ENCODE measurements at regions not wholly inside any gene's neighbourhood (a gene's known extent, or its start where the extent isn't known, plus 50 kb on each side); places are given as distances from the start of the nearest gene placed in this dataset.

DNA sequence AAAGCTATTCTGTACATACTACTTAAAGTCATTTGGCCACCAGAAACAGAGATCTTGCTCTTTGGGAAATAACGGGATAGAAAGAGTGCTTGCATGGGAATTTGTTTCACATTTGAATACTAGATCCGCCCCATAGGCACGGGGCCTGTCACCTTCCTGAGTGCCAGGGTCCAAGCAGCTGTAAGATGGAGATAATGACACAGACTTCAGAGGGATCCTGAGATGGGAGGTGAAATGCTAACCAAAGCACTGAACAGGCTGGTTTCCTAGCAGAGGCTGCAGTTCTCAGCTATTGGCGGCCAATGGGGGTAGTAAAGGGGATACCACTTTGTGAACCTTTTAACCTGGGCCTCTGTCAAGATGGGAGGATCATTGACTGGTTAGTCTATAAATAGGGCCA is 225.4 kb downstream of the IRF8 start:
- Histone ChIP-seq H3K14ac (ENCODE audit: low read length) (no peak overlapping the region), H3K4ac (ENCODE audit: low read length) (no peak overlapping the region), H3K9me3 (replicated peaks in 1 of 2; ENCODE audit: control insufficient read depth in 2 of 2, insufficient read depth in 1 of 2, low read depth in 1 of 2, low read length in 2 of 2) (peaks cover 0 to 3% of the 10 kb centered on the region in 2 donors), H3K9ac (ENCODE audit: low read depth, low read length, poor library complexity) (no peak overlapping the region), H3K4me1 (ENCODE audit: control insufficient read depth in 2 of 2, insufficient read depth in 1 of 2, low read depth in 1 of 2, low read length in 2 of 2) (no peaks in the 10 kb centered on the region), H2BK15ac (ENCODE audit: low read length) (no peak overlapping the region), H3K4me3 (ENCODE audit: low read length in 2 of 2) (no peak overlapping the region), H4K91ac (ENCODE audit: low read depth, low read length, poor library complexity) (no peak overlapping the region), H2BK5ac (ENCODE audit: low read length) (no peak overlapping the region), H3K27ac (replicated peaks; ENCODE audit: low read length) (no peak overlapping the region), H3K36me3 (replicated peaks in 1 of 2; ENCODE audit: control insufficient read depth in 2 of 2, insufficient read depth in 2 of 2, low read length in 2 of 2) (no peaks in the 10 kb centered on the region), H2AK5ac (ENCODE audit: low read depth, low read length) (no peak overlapping the region), H2BK12ac (ENCODE audit: low read length) (no peak overlapping the region), H3K18ac (ENCODE audit: low read length) (no peak overlapping the region), H4K8ac (ENCODE audit: low read depth, low read length) (no peak overlapping the region), H2AFZ (ENCODE audit: low read length) (no peak overlapping the region), H3K23ac (ENCODE audit: low read depth, low read length, poor library complexity) (no peak overlapping the region), H3K4me2 (ENCODE audit: insufficient read depth, low read length, poor library complexity, severe bottlenecking) (no peak overlapping the region), H3K79me1 (ENCODE audit: low read depth, low read length) (no peaks in the 10 kb centered on the region), H2BK120ac (ENCODE audit: low read depth, low read length) (no peak overlapping the region), H3K27me3 (ENCODE audit: control insufficient read depth in 3 of 3, insufficient read depth in 3 of 3, low read depth in 1 of 3, low read length in 3 of 3) (peaks cover 0 to 26% (median 0%) of the 10 kb centered on the region in 3 experiments)
- DNase-seq (ENCODE audit: low spot score) = no peak
- no CpG with 5 or more reads among the region's 4 CpGs for WGBS, 2 donors (ENCODE audit: extremely low coverage in 2 of 2, insufficient read length in 2 of 2, insufficient replicate concordance in 1 of 2)

DNA sequence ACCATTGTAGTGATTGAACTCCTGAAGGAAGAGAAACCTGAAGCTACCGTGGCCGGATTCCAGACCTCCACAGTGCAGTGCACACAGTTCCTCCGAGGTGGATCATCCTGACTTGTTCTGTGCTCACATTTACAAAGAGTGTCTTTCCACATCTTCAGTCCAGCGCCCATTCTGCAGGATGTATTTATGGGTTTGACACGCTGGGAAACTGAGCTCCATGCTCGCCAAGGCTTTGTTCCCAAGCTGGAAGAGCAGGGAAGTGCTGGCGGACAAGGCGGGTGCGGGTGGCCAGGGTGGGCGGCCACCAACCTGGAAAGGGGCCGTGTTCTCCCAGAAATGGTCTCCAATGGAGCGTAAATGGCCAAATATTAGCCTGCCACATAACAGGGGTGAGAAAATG is 227.9 kb downstream of the IRF8 start:
- no peak overlapping the region for H3K4me3 ChIP-seq (ENCODE audit: low read length in 2 of 2)
- H2AK5ac ChIP-seq (ENCODE audit: low read depth, low read length) = no peak overlapping the region
- H4K8ac ChIP-seq (ENCODE audit: low read depth, low read length) = no peak overlapping the region
- no peak overlapping the region for H3K18ac ChIP-seq (ENCODE audit: low read length)
- no peak overlapping the region for H3K9ac ChIP-seq (ENCODE audit: low read depth, low read length, poor library complexity)
- H3K9me3 ChIP-seq (replicated peaks in 1 of 2; ENCODE audit: control insufficient read depth in 2 of 2, insufficient read depth in 1 of 2, low read depth in 1 of 2, low read length in 2 of 2) = peaks cover 0 to under 1% of the 10 kb centered on the region in 2 donors
- no peaks in the 10 kb centered on the region for H3K4me1 ChIP-seq (ENCODE audit: control insufficient read depth in 2 of 2, insufficient read depth in 1 of 2, low read depth in 1 of 2, low read length in 2 of 2)
- peaks cover 0 to 22% (median 0%) of the 10 kb centered on the region in 3 experiments for H3K27me3 ChIP-seq (ENCODE audit: control insufficient read depth in 3 of 3, insufficient read depth in 3 of 3, low read depth in 1 of 3, low read length in 3 of 3)
- H3K36me3 ChIP-seq (replicated peaks in 1 of 2; ENCODE audit: control insufficient read depth in 2 of 2, insufficient read depth in 2 of 2, low read length in 2 of 2) = no peaks in the 10 kb centered on the region
- no peak overlapping the region for H2BK5ac ChIP-seq (ENCODE audit: low read length)
- no peak overlapping the region for H3K4ac ChIP-seq (ENCODE audit: low read length)
- H4K91ac ChIP-seq (ENCODE audit: low read depth, low read length, poor library complexity) = no peak overlapping the region
- H3K23ac ChIP-seq (ENCODE audit: low read depth, low read length, poor library complexity) = no peak overlapping the region
- H3K27ac ChIP-seq (replicated peaks; ENCODE audit: low read length) = no peak overlapping the region
- no peak overlapping the region for H2BK15ac ChIP-seq (ENCODE audit: low read length)
- no peak overlapping the region for H2AFZ ChIP-seq (ENCODE audit: low read length)
- DNase-seq (ENCODE audit: low spot score) = no peak
- no peak overlapping the region for H3K4me2 ChIP-seq (ENCODE audit: insufficient read depth, low read length, poor library complexity, severe bottlenecking)
- H3K14ac ChIP-seq (ENCODE audit: low read length) = no peak overlapping the region
- no peak overlapping the region for H2BK120ac ChIP-seq (ENCODE audit: low read depth, low read length)
- no CpG with 5 or more reads among the region's 12 CpGs for WGBS, 2 donors (ENCODE audit: extremely low coverage in 2 of 2, insufficient read length in 2 of 2, insufficient replicate concordance in 1 of 2)
- no peak overlapping the region for H2BK12ac ChIP-seq (ENCODE audit: low read length)
- H3K79me1 ChIP-seq (ENCODE audit: low read depth, low read length) = no peaks in the 10 kb centered on the region

DNA sequence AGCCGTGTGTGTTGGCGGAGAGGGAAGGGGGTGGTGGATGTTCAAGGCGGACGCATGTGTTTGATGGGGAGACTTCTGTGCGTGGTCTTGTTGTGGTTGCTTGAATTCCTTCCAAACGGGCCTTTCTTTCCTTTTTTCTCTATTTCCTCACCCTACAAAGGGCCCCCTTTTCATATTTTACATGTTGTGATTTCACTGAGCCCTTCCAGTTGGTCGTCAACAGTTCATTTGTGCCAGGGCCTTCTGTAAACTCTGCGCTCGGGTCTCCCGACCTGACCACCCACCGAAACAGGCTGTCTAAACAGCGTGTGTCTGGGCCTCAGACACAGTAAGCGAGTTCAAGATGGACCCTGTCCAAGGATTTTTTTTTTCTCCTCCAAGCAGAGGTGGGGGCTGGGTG is 228.4 kb downstream of the IRF8 start:
- no peak overlapping the region for H4K8ac ChIP-seq (ENCODE audit: low read depth, low read length)
- H2AFZ ChIP-seq (ENCODE audit: low read length) = no peak overlapping the region
- no peak overlapping the region for H2BK5ac ChIP-seq (ENCODE audit: low read length)
- peaks cover 0 to 17% (median 0%) of the 10 kb centered on the region in 3 experiments for H3K27me3 ChIP-seq (ENCODE audit: control insufficient read depth in 3 of 3, insufficient read depth in 3 of 3, low read depth in 1 of 3, low read length in 3 of 3)
- no peak overlapping the region for H4K91ac ChIP-seq (ENCODE audit: low read depth, low read length, poor library complexity)
- H2BK12ac ChIP-seq (ENCODE audit: low read length) = no peak overlapping the region
- H2BK120ac ChIP-seq (ENCODE audit: low read depth, low read length) = no peak overlapping the region
- H3K9me3 ChIP-seq (replicated peaks in 1 of 2; ENCODE audit: control insufficient read depth in 2 of 2, insufficient read depth in 1 of 2, low read depth in 1 of 2, low read length in 2 of 2) = no peaks in the 10 kb centered on the region
- no peak overlapping the region for H3K27ac ChIP-seq (replicated peaks; ENCODE audit: low read length)
- H3K4me2 ChIP-seq (ENCODE audit: insufficient read depth, low read length, poor library complexity, severe bottlenecking) = no peak overlapping the region
- H3K23ac ChIP-seq (ENCODE audit: low read depth, low read length, poor library complexity) = no peak overlapping the region
- no peak overlapping the region for H3K4ac ChIP-seq (ENCODE audit: low read length)
- no peak overlapping the region for H3K18ac ChIP-seq (ENCODE audit: low read length)
- no peaks in the 10 kb centered on the region for H3K79me1 ChIP-seq (ENCODE audit: low read depth, low read length)
- no peak overlapping the region for H3K14ac ChIP-seq (ENCODE audit: low read length)
- H2BK15ac ChIP-seq (ENCODE audit: low read length) = no peak overlapping the region
- WGBS, 2 donors (ENCODE audit: extremely low coverage in 2 of 2, insufficient read length in 2 of 2, insufficient replicate concordance in 1 of 2) = no CpG with 5 or more reads among the region's 13 CpGs
- H3K36me3 ChIP-seq (replicated peaks in 1 of 2; ENCODE audit: control insufficient read depth in 2 of 2, insufficient read depth in 2 of 2, low read length in 2 of 2) = no peaks in the 10 kb centered on the region
- H3K4me1 ChIP-seq (ENCODE audit: control insufficient read depth in 2 of 2, insufficient read depth in 1 of 2, low read depth in 1 of 2, low read length in 2 of 2) = no peaks in the 10 kb centered on the region
- H3K4me3 ChIP-seq (ENCODE audit: low read length in 2 of 2) = no peak overlapping the region
- no peak overlapping the region for H2AK5ac ChIP-seq (ENCODE audit: low read depth, low read length)
- no peak overlapping the region for H3K9ac ChIP-seq (ENCODE audit: low read depth, low read length, poor library complexity)
- no peak for DNase-seq (ENCODE audit: low spot score)

DNA sequence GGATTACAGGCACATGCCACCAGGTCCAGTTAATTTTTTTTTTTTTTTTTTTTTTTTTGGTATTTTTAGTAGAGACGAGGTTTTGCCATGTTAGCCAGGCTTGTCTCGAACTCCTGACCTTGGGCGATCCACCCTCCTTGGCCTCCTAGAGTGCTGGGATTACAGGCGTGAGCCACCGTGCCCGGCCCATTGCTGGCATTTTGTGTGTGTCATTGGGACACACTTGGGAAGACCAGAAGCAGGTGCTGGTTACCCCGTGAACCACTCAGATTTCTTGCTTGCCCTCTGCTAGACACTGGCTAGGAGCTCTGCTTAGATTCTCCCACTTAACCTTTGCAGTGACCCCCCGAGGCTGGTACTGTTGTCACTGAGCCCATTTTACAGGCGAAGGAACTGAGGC is 229.3 kb downstream of the IRF8 start:
- Histone ChIP-seq H2AFZ (ENCODE audit: low read length) (no peak overlapping the region), H3K18ac (ENCODE audit: low read length) (no peak overlapping the region), H3K4ac (ENCODE audit: low read length) (no peak overlapping the region), H3K36me3 (replicated peaks in 1 of 2; ENCODE audit: control insufficient read depth in 2 of 2, insufficient read depth in 2 of 2, low read length in 2 of 2) (no peaks in the 10 kb centered on the region), H2BK15ac (ENCODE audit: low read length) (no peak overlapping the region), H3K23ac (ENCODE audit: low read depth, low read length, poor library complexity) (no peak overlapping the region), H3K9ac (ENCODE audit: low read depth, low read length, poor library complexity) (no peak overlapping the region), H3K27ac (replicated peaks; ENCODE audit: low read length) (no peak overlapping the region), H3K9me3 (replicated peaks in 1 of 2; ENCODE audit: control insufficient read depth in 2 of 2, insufficient read depth in 1 of 2, low read depth in 1 of 2, low read length in 2 of 2) (no peaks in the 10 kb centered on the region), H2BK12ac (ENCODE audit: low read length) (no peak overlapping the region), H3K4me1 (ENCODE audit: control insufficient read depth in 2 of 2, insufficient read depth in 1 of 2, low read depth in 1 of 2, low read length in 2 of 2) (no peaks in the 10 kb centered on the region), H4K91ac (ENCODE audit: low read depth, low read length, poor library complexity) (no peak overlapping the region), H3K27me3 (ENCODE audit: control insufficient read depth in 3 of 3, insufficient read depth in 3 of 3, low read depth in 1 of 3, low read length in 3 of 3) (peaks cover 0 to 14% (median 0%) of the 10 kb centered on the region in 3 experiments), H4K8ac (ENCODE audit: low read depth, low read length) (no peak overlapping the region), H3K14ac (ENCODE audit: low read length) (no peak overlapping the region), H3K4me3 (ENCODE audit: low read length in 2 of 2) (no peak overlapping the region), H3K79me1 (ENCODE audit: low read depth, low read length) (no peaks in the 10 kb centered on the region), H2BK120ac (ENCODE audit: low read depth, low read length) (no peak overlapping the region), H2AK5ac (ENCODE audit: low read depth, low read length) (no peak overlapping the region), H3K4me2 (ENCODE audit: insufficient read depth, low read length, poor library complexity, severe bottlenecking) (no peak overlapping the region), H2BK5ac (ENCODE audit: low read length) (no peak overlapping the region)
- no peak for DNase-seq (ENCODE audit: low spot score)
- no CpG with 5 or more reads among the region's 9 CpGs for WGBS, 2 donors (ENCODE audit: extremely low coverage in 2 of 2, insufficient read length in 2 of 2, insufficient replicate concordance in 1 of 2)
